NCI-H2227 treated with DMSO at 0.1 percent for 48 hours (cell line): ENCODE measurements at regions not wholly inside any gene's neighbourhood (a gene's known extent, or its start where the extent isn't known, plus 50 kb on each side); places are given as distances from the start of the nearest gene placed in this dataset.

ENCODE experiments used
- DNase-seq: peaks from one replicate; lab custom pipeline; 2025; lab: John Stamatoyannopoulos, UW

GRCh38 chr1:181327796-181328195, 155.5 kb upstream of the CACNA1E start:
- DNase-seq = no peak

GRCh38 chr1:181334724-181335123, 148.6 kb upstream of the CACNA1E start:
- DNase-seq = no peak

GRCh38 chr1:181335631-181336030, 147.7 kb upstream of the CACNA1E start:
- DNase-seq = no peak

GRCh38 chr1:181341026-181341632, 142.2 kb upstream of the CACNA1E start:
- no peak for DNase-seq

- no peak for DNase-seq
These were observed 139.2 kb upstream of the CACNA1E start for GRCh38 chr1:181344091-181344490.

GRCh38 chr1:181345146-181345545, 138.2 kb upstream of the CACNA1E start:
- no peak for DNase-seq

GRCh38 chr1:181347495-181348390, 135.6 kb upstream of the CACNA1E start:
- no peak for DNase-seq

GRCh38 chr1:181349512-181349911, 133.8 kb upstream of the CACNA1E start:
- DNase-seq = no peak

GRCh38 chr1:181350131-181350530, 133.2 kb upstream of the CACNA1E start:
- DNase-seq = no peak

GRCh38 chr1:181351740-181352139, 131.6 kb upstream of the CACNA1E start:
- no peak for DNase-seq

GRCh38 chr1:181352695-181353094, 130.6 kb upstream of the CACNA1E start:
- no peak for DNase-seq

- DNase-seq = no peak
These were observed 129.8 kb upstream of the CACNA1E start for GRCh38 chr1:181353526-181353925.

GRCh38 chr1:181354865-181355264, 128.5 kb upstream of the CACNA1E start:
- no peak for DNase-seq

- no peak for DNase-seq
These were observed 126.6 kb upstream of the CACNA1E start for GRCh38 chr1:181356505-181357340.

- no peak for DNase-seq
These were observed 124.3 kb upstream of the CACNA1E start for GRCh38 chr1:181359012-181359411.

- DNase-seq = no peak
These were observed 118.5 kb upstream of the CACNA1E start for GRCh38 chr1:181364801-181365200.

GRCh38 chr1:181366910-181367309, 116.4 kb upstream of the CACNA1E start:
- no peak for DNase-seq

GRCh38 chr1:181369416-181369815, 113.9 kb upstream of the CACNA1E start:
- DNase-seq = no peak

- no peak for DNase-seq
These were observed 99.6 kb upstream of the CACNA1E start for GRCh38 chr1:181383695-181384094.

- no peak for DNase-seq
These were observed 97.0 kb upstream of the CACNA1E start for GRCh38 chr1:181386340-181386739.

GRCh38 chr1:181386951-181387350, 96.4 kb upstream of the CACNA1E start:
- no peak for DNase-seq

GRCh38 chr1:181387702-181388101, 95.6 kb upstream of the CACNA1E start:
- no peak for DNase-seq
